Activated CD8-positive, alpha-beta memory T cell treated with anti-CD3 and anti-CD28 coated beads, Interleukin-2, amount 50 U/mL, for 4 hours (primary cell): ENCODE measurements at regions not wholly inside any gene's neighbourhood (a gene's known extent, or its start where the extent isn't known, plus 50 kb on each side); places are given as distances from the start of the nearest gene placed in this dataset.
"Not testable (repeated sequence)": the region's sequence is repeated elsewhere in the genome, so short reads cannot be mapped to it uniquely, and the experiment has no call there.

Experiments used
- DNase-seq: peaks from one replicate; pipeline ENCODE4 v3.0.0-alpha.2; 2020

- no peak for DNase-seq
These were observed 424.1 kb upstream of the DYNLRB2 start for GRCh38 chr16:80116711-80117110.

GRCh38 chr16:80114699-80115098 lies 426.1 kb upstream of the DYNLRB2 start:
- DNase-seq = no peak

GRCh38 chr16:80113873-80114574 lies 426.8 kb upstream of the DYNLRB2 start:
- DNase-seq = no peak

GRCh38 chr16:80109581-80109980 lies 431.2 kb upstream of the DYNLRB2 start:
- DNase-seq = no peak

GRCh38 chr16:80107900-80108299 lies 432.9 kb upstream of the DYNLRB2 start:
- no peak for DNase-seq

- no peak for DNase-seq
These were observed 435.0 kb upstream of the DYNLRB2 start for GRCh38 chr16:80105751-80106150.

GRCh38 chr16:80105160-80105559 lies 435.6 kb upstream of the DYNLRB2 start:
- DNase-seq = no peak

GRCh38 chr16:80104401-80104800 lies 436.4 kb upstream of the DYNLRB2 start:
- no peak for DNase-seq

- DNase-seq = no peak
These were observed 437.3 kb upstream of the DYNLRB2 start for GRCh38 chr16:80103463-80103862.

- no peak for DNase-seq
These were observed 439.8 kb upstream of the DYNLRB2 start for GRCh38 chr16:80100846-80101451.

GRCh38 chr16:80100186-80100585 lies 440.6 kb upstream of the DYNLRB2 start:
- no peak for DNase-seq

- no peak for DNase-seq
These were observed 443.7 kb upstream of the DYNLRB2 start for GRCh38 chr16:80097098-80097497.

GRCh38 chr16:80092681-80093080 lies 448.1 kb upstream of the DYNLRB2 start:
- no peak for DNase-seq

GRCh38 chr16:80091453-80091852 lies 449.3 kb upstream of the DYNLRB2 start:
- DNase-seq = not testable (repeated sequence)

GRCh38 chr16:80085606-80086005 lies 455.2 kb upstream of the DYNLRB2 start:
- DNase-seq = no peak

GRCh38 chr16:80084614-80085013 lies 456.2 kb upstream of the DYNLRB2 start:
- no peak for DNase-seq

GRCh38 chr16:80084163-80084562 lies 456.6 kb upstream of the DYNLRB2 start:
- DNase-seq = no peak

GRCh38 chr16:80082906-80083305 lies 457.9 kb upstream of the DYNLRB2 start:
- no peak for DNase-seq

- DNase-seq = no peak
These were observed 458.9 kb upstream of the DYNLRB2 start for GRCh38 chr16:80081846-80082245.

- no peak for DNase-seq
These were observed 460.4 kb upstream of the DYNLRB2 start for GRCh38 chr16:80080287-80080851.

GRCh38 chr16:80079072-80079471 lies 461.7 kb upstream of the DYNLRB2 start:
- DNase-seq = no peak

GRCh38 chr16:80077696-80078095 lies 463.1 kb upstream of the DYNLRB2 start:
- DNase-seq = no peak

GRCh38 chr16:80074329-80074728 lies 466.5 kb upstream of the DYNLRB2 start:
- DNase-seq = no peak

- DNase-seq = no peak
These were observed 468.8 kb upstream of the DYNLRB2 start for GRCh38 chr16:80071964-80072456.
